Liver (tissue), 8 donors: ENCODE measurements at regions not wholly inside any gene's neighbourhood (a gene's known extent, or its start where the extent isn't known, plus 50 kb on each side); places are given as distances from the start of the nearest gene placed in this dataset.

Experiments
- DNase-seq: peaks from one replicate; pipeline ENCODE4 v3.0.0-alpha.2; 2017; ENCODE audit warnings: low spot score
- H3K27ac ChIP-seq, 2 donors: one replicate each; pipeline ENCODE4 v1.7.0; 2013; ENCODE audit warnings: inconsistent platforms in 2 of 2, low read length in 2 of 2, control low read depth in 1 of 2, low read depth in 1 of 2, mild to moderate bottlenecking in 1 of 2
- H3K27me3 ChIP-seq, 4 donors: one replicate each; pipeline versions ENCODE4 v1.6.1 to v1.7.0; 2013; ENCODE audit warnings: low read length in 3 of 4, inconsistent platforms in 1 of 4, mild to moderate bottlenecking in 1 of 4, moderate library complexity in 1 of 4; ENCODE audit not compliant: control insufficient read depth in 4 of 4, insufficient read depth in 4 of 4
- H3K36me3 ChIP-seq, 4 donors: one replicate each; pipeline versions ENCODE4 v1.6.1 to v1.7.0; 2013; ENCODE audit warnings: low read length in 3 of 4, mild to moderate bottlenecking in 3 of 4, low read depth in 1 of 4, moderate library complexity in 1 of 4; ENCODE audit not compliant: control insufficient read depth in 4 of 4, insufficient read depth in 3 of 4
- H3K4me1 ChIP-seq, 4 donors: one replicate each; pipeline versions ENCODE4 v1.6.1 to v1.7.0; 2013; ENCODE audit warnings: low read length in 3 of 4, mild to moderate bottlenecking in 3 of 4, moderate library complexity in 1 of 4; ENCODE audit not compliant: control insufficient read depth in 4 of 4, insufficient read depth in 4 of 4
- H3K4me3 ChIP-seq, 3 donors: one replicate each; pipeline versions ENCODE4 v1.6.1 to v1.7.0; 2013; ENCODE audit warnings: low read length in 3 of 3, control low read depth in 1 of 3, low read depth in 1 of 3, mild to moderate bottlenecking in 1 of 3
- H3K9ac ChIP-seq, 2 donors: one replicate each; pipeline ENCODE4 v1.7.0; 2013; ENCODE audit warnings: low read length in 2 of 2, mild to moderate bottlenecking in 2 of 2, moderate library complexity in 2 of 2, control low read depth in 1 of 2, low read depth in 1 of 2
- H3K9me3 ChIP-seq, 4 donors: one replicate each; pipeline versions ENCODE4 v1.6.1 to v1.7.0; 2013; ENCODE audit warnings: low read length in 3 of 4; ENCODE audit not compliant: control insufficient read depth in 4 of 4
- ATF3 ChIP-seq: IDR thresholded peaks from 2 replicates; pipeline ENCODE4 v1.6.1; 2016; ENCODE audit warnings: antibody characterized with exemption
- CTCF ChIP-seq: fragments of 150-350 bp; IDR thresholded peaks from 2 replicates; pipeline ENCODE4 v1.5.1; 2017; ENCODE audit warnings: improper control_type of control experiment, low read depth, low read length; ENCODE audit not compliant: missing input control
- EGR1 ChIP-seq, 2 donors: IDR thresholded peaks; 2 replicates each; pipeline ENCODE4 v1.6.1; 2016 to 2018; ENCODE audit warnings: antibody characterized with exemption in 2 of 2, low read depth in 2 of 2
- FOXA1 ChIP-seq: IDR thresholded peaks from 2 replicates; pipeline ENCODE4 v1.6.1; 2016; ENCODE audit warnings: antibody characterized with exemption
- FOXA2 ChIP-seq: IDR thresholded peaks from 2 replicates; pipeline ENCODE4 v1.6.1; 2016; ENCODE audit warnings: antibody characterized with exemption
- GABPA ChIP-seq, 2 donors: IDR thresholded peaks in 1 of 2; conservative IDR thresholded peaks in 1 of 2; 2 replicates each; pipeline ENCODE4 v1.6.1; 2016; ENCODE audit warnings: antibody characterized with exemption in 2 of 2, mild to moderate bottlenecking in 1 of 2, moderate library complexity in 1 of 2
- HNF4A ChIP-seq, 2 donors: conservative IDR thresholded peaks; 2 replicates each; pipeline ENCODE4 v1.6.1; 2016; ENCODE audit warnings: antibody characterized with exemption in 2 of 2, mild to moderate bottlenecking in 2 of 2
- HNF4G ChIP-seq: IDR thresholded peaks from 2 replicates; pipeline ENCODE4 v1.6.1; 2016; ENCODE audit warnings: antibody characterized with exemption
- JUND ChIP-seq, 2 donors: IDR thresholded peaks; 2 replicates each; pipeline ENCODE4 v1.6.1; 2016; ENCODE audit warnings: antibody characterized with exemption in 2 of 2
- MAX ChIP-seq: IDR thresholded peaks from 2 replicates; pipeline ENCODE4 v1.6.1; 2016; ENCODE audit warnings: antibody characterized with exemption
- NR2F2 ChIP-seq: IDR thresholded peaks from 2 replicates; pipeline ENCODE4 v1.6.1; 2016; ENCODE audit warnings: antibody characterized with exemption
- RXRA ChIP-seq, 2 donors: IDR thresholded peaks; 2 replicates each; pipeline ENCODE4 v1.6.1; 2017 to 2018; ENCODE audit warnings: antibody characterized with exemption in 2 of 2, mild to moderate bottlenecking in 1 of 2
- SP1 ChIP-seq: IDR thresholded peaks from 2 replicates; pipeline ENCODE4 v1.6.1; 2018; ENCODE audit warnings: antibody characterized with exemption, mild to moderate bottlenecking
- TAF1 ChIP-seq: conservative IDR thresholded peaks from 2 replicates; pipeline ENCODE4 v1.6.1; 2016; ENCODE audit warnings: antibody characterized with exemption, mild to moderate bottlenecking
- YY1 ChIP-seq: IDR thresholded peaks from 2 replicates; pipeline ENCODE4 v1.6.1; 2016; ENCODE audit warnings: antibody characterized with exemption, mild to moderate bottlenecking
- ZBTB33 ChIP-seq: IDR thresholded peaks from 2 replicates; pipeline ENCODE4 v1.6.1; 2016; ENCODE audit warnings: antibody characterized with exemption
- WGBS: extraction: QIAGEN DNeasy Blood & Tissue Kit; methylation state at CpG from one replicate; pipeline ENCODE4 v1.1.7; 2013; 5-methylcytosine and 5-hydroxymethylcytosine counted together
- donor health status: healthy.
- donor health status: healthy.
- donor health status: healthy.
- donor health status: healthy.
- donor health status: healthy.

GRCh38 chr15:35986191-35986721 lies 440.3 kb upstream of the DPH6 start (continued):
- no peak for TF ChIP-seq MAX
- TF ChIP-seq HNF4G = no peak

GRCh38 chr15:35987056-35987455 lies 441.1 kb upstream of the DPH6 start:
- Histone ChIP-seq H3K36me3 (no peaks in the 10 kb centered on the region), H3K9ac (no peak overlapping the region), H3K9me3 (no peaks in the 10 kb centered on the region), H3K4me1 (no peaks in the 10 kb centered on the region), H3K27ac (no peak overlapping the region), H3K27me3 (no peaks in the 10 kb centered on the region), H3K4me3 (no peak overlapping the region)
- TF ChIP-seq ZBTB33 = no peak
- no peak for TF ChIP-seq NR2F2
- TF ChIP-seq HNF4A (conservative IDR thresholded peaks at IDR 0.05) = no peak
- no peak for TF ChIP-seq MAX
- WGBS = 78% methylated on average over 2 of the region's 2 CpGs
- no peak for DNase-seq

- H3K27ac ChIP-seq = no peak overlapping the region
- no peak for TF ChIP-seq ATF3
- TF ChIP-seq EGR1 (IDR thresholded peaks at IDR 0.05; ENCODE audit: low read depth in 2 of 2) = no peak
- no peak for TF ChIP-seq FOXA1
- TF ChIP-seq FOXA2 = no peak
- no peak overlapping the region for H3K9ac ChIP-seq
- 84% methylated on average over 3 of the region's 3 CpGs for WGBS
- no peaks in the 10 kb centered on the region for H3K36me3 ChIP-seq
- H3K4me3 ChIP-seq = no peak overlapping the region
- H3K9me3 ChIP-seq = no peaks in the 10 kb centered on the region
- H3K4me1 ChIP-seq = no peaks in the 10 kb centered on the region
- no peaks in the 10 kb centered on the region for H3K27me3 ChIP-seq
- DNase-seq = no peak
Observed at GRCh38 chr15:35991386-35991785, 445.4 kb upstream of the DPH6 start.

- no peak for DNase-seq
- Histone ChIP-seq H3K27me3 (no peaks in the 10 kb centered on the region), H3K4me1 (no peaks in the 10 kb centered on the region), H3K36me3 (no peaks in the 10 kb centered on the region), H3K27ac (no peak overlapping the region), H3K4me3 (no peak overlapping the region), H3K9ac (no peak overlapping the region), H3K9me3 (no peaks in the 10 kb centered on the region)
- WGBS = 91% methylated on average over 2 of the region's 2 CpGs
- TF ChIP-seq MAX = no peak
- TF ChIP-seq TAF1 = no peak
- no peak for TF ChIP-seq ZBTB33
- TF ChIP-seq HNF4G = no peak
- TF ChIP-seq FOXA2 = no peak
- no peak for TF ChIP-seq NR2F2
- TF ChIP-seq RXRA (IDR thresholded peaks at IDR 0.05) = no peak
- TF ChIP-seq ATF3 = no peak
- no peak for TF ChIP-seq CTCF
- no peak for TF ChIP-seq YY1
- TF ChIP-seq GABPA (IDR thresholded peaks at IDR 0.05 in 1 of 2, conservative IDR thresholded peaks at IDR 0.05 in 1 of 2) = no peak
- no peak for TF ChIP-seq EGR1 (IDR thresholded peaks at IDR 0.05; ENCODE audit: low read depth in 2 of 2)
- TF ChIP-seq JUND (IDR thresholded peaks at IDR 0.05) = no peak
- no peak for TF ChIP-seq SP1
- no peak for TF ChIP-seq FOXA1
- no peak for TF ChIP-seq HNF4A (conservative IDR thresholded peaks at IDR 0.05)
Observed at GRCh38 chr15:35992791-35993190, 446.8 kb upstream of the DPH6 start.
